ENCODE measurements at regions not wholly inside any gene's neighbourhood (a gene's known extent, or its start where the extent isn't known, plus 50 kb on each side); places are given as distances from the start of the nearest gene placed in this dataset.

GRCh38 chr2:52414561-52415295 is 1352.9 kb upstream of the CHAC2 start:
- no peak for TF ChIP-seq CTCF (conservative IDR thresholded peaks at IDR 0.05; ENCODE audit: low read depth, low read length)
- TF ChIP-seq EZH2 (IDR thresholded peaks at IDR 0.05; ENCODE audit: borderline replicate concordance, low read depth, low read length, poor library complexity, severe bottlenecking), result no peak
